GM18873 (cell line): ENCODE measurements at regions not wholly inside any gene's neighbourhood (a gene's known extent, or its start where the extent isn't known, plus 50 kb on each side); places are given as distances from the start of the nearest gene placed in this dataset.
"Not testable (repeated sequence)": the region's sequence is repeated elsewhere in the genome, so short reads cannot be mapped to it uniquely, and the experiment has no call there.

Source experiments
- ATAC-seq: cut with Tn5 transposase; IDR thresholded peaks from one replicate; pipeline ENCODE4 v1.9.1; 2021; ENCODE audit warnings: mild to moderate bottlenecking, moderate library complexity, moderate number of reproducible peaks; ENCODE audit not compliant: unreplicated experiment, low FRiP score

DNA sequence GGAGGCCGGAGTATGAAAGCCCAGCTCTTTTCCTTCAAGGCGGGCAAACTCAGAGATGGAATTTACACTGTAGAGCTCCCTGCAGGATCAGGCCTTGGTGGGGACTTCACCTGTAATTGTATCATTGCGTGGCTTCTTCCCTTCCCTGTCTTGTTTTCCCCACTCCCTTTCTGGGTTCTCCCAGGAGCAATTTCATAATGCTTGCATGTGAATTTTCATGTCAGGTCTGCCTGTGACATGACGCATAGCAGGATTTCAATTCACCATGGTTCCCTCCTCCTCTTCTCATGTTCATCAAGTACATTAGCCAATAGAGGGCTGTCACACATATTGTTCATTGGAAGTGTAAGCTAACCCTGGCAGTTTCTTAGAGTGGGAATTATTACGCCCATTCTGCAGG lies 197.7 kb downstream of the RPS24 start:
- no peak for ATAC-seq

DNA sequence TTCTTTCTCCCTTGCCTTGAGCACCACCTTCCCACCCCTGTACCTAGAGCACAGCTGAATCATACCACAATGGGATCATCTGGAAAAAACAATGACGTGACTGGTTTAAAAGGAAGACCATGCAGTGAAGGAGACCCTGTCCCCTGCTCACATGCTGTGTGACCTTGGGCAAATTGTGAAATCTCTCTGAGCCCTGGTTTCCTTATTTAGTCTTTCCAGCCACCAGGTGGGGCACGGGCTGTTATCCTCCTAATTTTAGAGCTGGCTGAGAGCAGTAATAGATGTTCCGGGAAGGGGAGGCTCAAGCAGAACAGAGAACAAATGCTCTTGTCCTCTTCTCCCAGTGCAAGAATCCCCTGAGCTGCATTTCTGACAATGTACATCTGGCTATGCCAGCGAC lies 198.3 kb downstream of the RPS24 start:
- no peak for ATAC-seq

DNA sequence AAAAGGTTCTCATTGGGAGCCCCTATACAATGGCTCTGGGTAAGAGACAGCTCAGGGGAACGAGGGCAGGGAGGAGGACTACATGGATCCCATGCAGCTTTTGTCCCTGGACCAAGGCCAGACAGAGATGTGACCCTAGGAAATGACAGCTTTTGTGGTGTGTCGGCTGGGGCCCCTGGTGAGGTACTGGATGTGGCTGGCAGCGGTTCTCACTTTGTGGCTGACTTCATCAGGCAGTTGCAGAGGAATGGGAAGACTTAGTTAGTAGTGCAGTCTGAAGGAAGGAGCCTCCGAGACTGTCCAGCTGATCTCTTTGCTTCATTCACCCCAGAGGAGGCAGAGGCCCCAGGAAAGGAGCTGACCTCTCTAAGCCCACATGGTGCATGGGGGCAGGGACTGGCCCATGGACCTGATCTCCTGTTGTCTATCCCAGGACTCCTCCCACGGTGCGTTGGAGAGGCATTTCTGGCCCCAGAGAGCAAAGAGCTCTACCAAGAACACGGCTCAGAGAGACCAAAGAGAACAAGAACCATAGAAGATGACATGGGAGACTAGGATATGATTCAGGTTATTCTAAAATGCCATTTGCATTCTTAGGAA lies 202.9 kb downstream of the RPS24 start:
- ATAC-seq: no peak

DNA sequence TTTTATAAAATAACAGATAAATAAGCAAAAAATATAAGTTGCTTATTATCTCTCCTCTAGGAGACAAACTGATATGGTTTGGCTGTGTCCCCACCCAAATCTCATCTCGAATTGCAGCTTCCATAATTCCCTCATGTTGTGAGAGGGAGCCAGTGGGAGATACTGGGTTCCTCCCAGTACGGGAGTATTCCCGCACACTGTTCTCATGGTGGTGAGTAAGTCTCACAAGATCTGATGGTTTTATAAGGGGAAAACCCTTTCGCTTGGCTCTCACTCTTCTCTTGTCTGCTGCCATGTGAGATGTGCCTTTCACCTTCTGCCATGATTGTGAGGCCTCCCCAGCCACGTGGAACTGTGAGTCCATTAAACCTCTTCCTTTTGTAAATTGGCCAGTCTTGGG lies 204.3 kb downstream of the RPS24 start:
- ATAC-seq: not testable (repeated sequence)

DNA sequence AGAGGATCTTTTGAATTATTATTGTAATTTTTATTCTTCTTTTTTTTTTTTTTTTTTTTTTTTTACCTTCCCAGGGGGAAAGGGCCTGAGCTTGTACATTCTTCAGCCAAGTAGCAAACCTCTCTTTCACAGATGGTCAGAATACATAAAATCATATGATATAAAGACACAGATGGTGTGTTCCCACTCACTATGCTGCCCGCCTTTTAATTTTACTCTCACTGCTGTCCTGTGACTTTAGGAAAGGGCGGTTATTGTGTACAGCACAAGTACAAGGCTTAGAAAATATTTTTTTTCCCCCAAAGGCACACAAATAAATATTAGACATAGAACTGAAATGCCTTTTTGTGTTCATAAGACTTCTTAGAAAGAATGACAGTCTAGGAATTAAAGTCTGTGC lies 213.6 kb downstream of the RPS24 start:
- no peak for ATAC-seq

DNA sequence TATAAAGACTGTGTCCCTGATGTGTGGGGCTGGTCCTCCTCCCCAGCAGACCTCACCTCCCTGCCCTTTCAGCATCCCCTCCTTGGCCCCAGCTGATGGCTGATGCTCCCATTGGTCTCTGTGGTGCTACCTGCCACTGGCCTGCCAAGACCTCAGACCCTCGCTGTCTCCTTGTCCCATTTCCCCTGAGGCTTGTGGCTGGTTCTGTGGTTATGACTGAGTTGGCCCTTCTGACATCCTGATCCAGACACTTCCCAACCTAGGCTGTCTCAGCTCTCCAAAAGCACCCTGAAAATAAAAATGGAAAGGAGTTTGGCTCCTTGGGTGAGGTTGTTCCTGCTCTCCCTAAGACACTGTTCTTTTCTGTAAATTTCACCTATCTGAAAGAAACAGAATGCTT lies 214.2 kb downstream of the RPS24 start:
- ATAC-seq: no peak

DNA sequence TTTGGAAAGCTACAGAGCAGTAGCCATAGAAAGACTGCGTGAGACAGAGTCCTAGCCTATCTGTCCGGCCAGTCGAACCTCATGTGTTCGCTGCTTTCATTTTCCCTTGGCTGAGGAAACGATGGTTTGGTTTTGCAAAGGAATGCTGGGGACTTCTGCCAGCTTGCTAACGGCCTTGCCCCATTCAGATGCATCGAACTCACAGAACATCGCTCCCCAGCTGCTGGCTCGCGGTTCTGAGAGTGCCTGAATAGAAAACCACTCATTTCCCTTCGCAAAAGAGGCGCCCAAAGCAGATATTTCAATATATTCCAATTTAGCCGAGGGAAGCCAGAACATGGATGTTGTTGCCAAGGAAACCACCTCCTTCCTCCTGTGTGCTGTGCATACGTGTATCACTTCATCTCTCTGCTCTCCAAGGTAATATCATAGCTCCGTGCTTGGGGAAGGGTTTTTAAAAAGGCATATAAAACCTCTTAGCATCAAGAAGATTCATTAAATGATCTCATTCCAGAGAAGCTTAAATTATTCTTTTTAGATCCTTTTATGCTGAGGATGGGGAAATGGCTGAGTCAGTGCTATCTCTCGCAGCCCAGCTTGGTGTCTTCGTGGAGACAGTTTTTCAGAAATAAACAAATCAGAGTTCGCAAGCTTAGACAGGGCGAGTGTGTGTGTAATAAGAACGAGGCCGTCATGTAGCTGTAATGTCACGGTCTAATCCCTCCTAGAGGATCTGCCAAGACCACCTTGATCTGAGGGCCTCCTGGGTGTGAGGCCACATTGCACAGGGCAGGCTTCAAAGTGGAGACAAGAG lies 215.2 kb downstream of the RPS24 start:
- ATAC-seq: no peak

DNA sequence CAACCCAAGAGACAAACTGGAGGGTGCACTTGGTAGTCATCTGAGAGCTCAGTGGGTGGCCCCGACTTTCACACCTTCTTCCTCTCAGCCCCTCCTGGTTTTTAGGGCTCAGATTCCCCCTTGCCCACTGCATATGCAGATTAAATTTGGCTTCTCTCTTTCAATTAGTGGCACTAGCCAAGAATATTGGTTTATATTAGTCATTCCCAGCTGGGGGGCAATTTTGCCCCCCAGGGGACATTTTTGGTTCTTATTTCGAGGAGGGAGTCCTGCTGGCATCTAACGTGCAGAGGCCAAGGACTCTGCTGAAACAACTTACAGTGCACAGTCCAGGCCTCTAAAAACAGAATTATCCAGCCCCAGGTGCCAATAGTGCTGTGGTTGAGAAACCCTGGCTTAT lies 216.0 kb downstream of the RPS24 start:
- no peak for ATAC-seq

DNA sequence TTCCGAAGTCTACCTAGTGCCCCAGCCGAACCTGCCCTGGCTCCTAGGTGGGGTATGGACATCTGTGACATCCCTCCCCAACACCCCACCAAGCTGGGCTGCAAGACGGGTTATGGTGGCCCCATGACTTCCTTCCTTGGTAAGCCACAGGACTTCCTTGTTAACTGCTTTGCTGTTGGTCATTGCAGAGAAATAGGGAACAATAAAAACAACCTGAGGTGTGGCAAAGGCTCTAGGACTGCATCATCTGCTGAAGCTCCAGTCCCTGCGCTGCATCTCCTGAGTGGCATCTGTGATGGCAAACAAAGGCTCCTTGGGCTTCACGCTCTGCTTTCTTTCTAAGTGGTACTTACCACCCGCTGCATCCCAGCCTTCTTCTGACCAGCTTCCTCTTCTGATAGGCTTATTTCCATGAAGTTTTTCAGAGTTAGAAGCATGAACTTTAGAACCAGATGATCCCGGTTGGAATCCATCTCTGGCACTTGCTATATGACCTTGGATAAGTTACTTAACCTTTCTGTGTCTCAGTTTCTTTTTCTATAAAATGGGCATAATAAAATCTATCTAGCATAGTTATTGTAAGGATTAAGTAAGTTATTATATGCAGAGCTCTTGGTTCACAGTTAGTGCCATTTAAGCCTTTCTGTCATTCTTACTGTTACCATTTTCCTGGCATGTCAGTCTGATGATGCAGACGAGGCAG lies 216.8 kb downstream of the RPS24 start:
- ATAC-seq: no peak

DNA sequence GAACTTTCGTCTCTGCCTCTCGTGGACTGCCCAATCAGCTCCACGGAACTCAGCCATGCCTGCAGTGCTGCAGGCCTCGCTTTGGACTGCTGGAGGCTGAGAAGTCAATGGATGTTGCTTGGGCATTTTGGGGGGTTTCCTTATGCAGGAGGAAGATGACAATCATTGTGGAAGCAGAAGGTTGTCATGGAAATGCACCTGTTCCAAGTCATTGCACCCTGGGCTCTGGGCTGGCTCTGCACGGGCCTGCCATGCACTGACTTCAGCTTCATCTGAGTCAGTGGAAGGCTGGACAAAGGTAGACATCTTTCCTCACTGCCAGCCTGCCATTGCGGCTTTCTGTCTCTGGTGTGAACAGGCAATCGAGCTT lies 217.3 kb downstream of the RPS24 start:
- no peak for ATAC-seq

DNA sequence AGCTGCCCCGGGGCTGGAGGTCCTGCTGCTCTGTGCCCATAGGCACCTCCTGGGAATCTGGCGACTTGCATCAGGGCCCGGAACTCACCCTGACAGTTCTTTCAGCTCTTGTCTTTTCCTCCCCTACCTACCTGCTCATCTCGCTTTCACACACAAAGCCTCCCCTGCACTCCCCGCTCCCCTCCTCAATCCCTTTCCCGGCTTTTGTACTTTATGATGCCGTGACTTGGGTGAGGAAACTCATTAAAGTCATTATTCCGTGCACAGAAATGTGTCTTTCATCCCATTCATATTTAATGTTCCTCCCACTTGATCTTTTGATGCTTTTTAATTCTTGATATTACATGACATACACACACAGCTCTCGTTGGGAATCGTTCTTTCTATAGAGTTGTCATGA lies 218.6 kb downstream of the RPS24 start:
- ATAC-seq: no peak

DNA sequence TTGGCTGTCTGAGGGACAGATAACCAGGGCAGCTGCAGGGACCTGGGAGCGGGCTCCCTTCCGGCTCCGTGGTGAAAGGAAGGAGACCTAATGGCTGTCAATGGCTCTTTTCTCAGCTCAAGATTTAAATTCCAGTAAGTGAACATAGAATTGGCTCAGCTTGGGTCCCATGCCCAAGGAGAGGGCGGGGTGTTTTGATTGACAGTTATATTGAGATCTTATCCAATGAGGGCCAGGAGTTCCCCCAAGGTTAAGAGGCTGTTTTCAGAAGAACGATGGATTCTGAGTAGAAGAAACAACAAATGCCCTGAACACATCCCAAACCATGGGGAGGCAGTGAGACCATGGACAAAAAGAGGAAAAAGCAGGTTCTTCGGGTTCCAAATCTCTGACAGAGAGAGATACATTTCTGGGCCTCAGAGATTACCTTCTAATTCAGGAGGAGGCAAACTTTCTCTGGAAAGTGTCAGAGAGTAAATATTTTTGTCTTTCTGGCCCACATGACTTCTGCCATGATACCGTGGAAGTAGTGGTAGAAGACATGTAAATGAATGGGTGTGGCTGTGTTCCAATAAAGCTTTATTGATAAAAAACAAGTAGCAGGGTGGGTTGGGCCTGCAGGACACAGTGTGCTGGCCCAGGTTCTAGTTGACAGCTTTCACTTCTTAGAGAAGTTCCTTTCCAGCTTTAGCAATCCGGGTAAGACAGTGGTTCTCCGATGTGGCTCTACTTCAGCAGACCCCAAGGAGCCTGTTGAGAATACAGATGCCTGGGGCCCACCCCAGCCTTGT lies 219.6 kb downstream of the RPS24 start:
- no peak for ATAC-seq

DNA sequence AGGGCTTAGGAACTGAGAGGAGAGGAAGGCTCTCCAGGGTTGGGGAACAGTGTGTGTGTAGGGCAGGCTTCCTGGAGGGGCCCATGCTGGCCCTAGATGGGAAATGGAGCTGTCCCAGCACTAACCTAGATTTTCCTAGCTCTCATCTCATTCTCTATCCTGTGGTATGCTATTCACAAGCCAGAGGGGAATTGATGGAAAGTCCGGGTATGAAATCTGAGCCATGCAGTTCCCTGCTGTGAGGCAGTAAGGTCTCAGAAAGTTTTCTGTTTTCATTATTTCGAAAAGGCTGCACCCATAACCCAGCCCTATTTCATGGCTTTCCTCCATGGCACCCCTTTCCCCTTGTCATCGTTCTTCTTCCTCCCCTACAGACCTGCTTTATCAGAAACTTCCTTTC lies 220.3 kb downstream of the RPS24 start:
- no peak for ATAC-seq

DNA sequence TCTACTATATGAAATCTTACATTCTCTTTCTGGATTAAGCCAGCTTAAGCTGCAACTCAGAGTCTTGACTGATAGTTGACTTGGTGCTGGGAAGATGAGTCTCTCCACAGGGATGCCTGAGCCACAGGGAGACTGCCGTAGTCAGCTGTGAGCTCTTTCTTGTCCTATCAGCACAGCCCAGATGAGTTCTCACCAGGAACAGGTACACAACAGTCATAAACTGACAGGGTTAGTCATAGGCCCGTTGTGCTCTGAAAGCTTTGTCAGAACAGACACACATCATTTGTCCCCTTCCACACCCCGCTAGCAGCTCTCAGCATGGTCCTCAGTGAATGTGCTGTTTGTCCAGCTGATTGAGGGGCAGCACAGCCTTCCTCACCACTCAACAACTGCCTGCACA lies 221.6 kb downstream of the RPS24 start:
- ATAC-seq: no peak

DNA sequence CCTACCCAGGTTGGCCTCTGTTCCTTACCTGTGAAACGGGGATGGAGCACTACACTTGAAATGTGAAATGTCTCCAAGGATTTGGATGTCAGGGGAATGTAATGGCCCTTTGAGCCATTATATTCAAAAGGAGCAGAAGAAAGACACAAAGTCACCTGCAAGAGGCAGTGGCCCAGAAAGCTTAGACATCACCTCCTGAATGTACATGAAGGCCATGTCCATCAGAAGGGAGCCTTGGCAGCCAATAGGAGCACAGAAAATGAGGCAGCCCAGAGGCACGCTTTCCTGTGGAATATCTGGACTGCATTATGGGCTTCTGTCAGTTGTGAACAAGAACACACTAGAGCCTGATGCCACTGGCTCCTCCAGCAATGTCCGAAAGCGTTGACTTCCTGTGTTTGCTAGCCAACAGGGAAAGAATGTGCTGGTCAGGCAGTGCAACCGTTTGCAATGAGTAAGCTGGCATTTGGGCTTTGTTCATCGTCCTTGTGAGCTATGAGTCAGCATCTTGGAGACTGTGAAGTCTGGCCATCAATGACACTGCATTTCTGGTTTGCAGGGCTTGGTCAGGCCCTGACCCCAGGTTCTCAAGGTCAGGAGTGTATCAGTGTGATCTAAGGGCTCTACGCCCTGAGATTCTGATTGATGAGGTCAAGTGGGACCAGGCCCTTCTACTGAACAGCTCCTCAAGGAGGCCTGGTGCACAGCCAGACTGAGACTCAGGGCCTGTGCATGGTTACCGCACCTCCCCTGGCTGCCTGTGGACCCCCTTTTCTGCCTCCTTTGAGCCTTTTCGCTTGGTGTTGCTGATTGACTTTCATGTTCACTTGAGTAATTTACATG lies 222.4 kb downstream of the RPS24 start:
- ATAC-seq: no peak

DNA sequence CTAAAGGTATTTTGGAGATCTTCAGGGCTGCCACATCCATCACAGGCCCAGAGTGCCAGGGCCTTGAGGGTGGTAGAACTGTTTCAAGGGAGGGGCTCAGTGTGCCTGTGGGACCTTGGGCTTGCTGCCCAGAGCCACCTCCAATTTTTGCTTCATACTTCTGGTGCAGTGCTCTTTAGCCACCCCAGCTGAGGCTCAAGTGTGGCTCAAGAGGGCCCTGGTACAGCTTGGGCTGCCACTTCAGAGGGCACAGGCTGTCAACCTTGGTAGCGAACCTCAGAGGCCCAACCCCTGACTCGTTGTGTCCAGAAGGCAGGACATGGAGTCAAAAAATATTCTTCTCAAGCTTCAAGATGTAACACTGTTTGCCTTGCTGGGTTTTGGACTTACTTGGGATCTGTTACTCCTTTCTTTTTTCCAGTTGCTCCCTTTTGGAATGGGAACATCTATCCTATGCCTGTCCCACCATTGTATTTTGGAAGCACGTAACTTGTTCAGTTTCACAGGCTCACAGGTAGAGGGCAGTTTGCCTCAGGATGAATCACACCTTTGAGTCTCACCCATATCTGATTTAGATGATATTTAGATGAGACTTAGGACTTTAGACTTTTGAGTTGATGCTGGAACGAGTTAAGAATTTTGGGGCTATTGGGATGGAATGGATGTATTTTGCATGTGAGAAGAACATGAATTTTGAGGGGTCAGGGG lies 224.8 kb downstream of the RPS24 start:
- ATAC-seq: no peak

DNA sequence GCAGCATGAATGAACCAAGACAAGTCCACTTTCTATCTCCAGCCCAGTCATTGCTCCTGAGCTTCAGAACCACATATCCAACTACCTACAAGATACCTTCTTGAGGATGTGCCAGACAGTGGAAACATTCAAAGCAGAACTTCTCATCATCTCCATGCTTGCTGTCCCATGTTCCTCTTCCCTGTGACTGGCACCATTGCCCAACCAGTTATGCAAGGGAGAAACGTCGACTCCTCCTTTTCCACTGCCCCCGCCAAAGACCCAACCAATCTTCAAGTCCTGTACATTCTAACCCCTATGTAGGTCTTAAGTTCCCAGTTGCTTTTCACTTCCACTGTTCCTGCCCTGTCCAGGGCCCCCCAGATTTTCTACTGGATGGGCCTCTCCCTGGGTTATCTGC lies 225.7 kb downstream of the RPS24 start:
- no peak for ATAC-seq

DNA sequence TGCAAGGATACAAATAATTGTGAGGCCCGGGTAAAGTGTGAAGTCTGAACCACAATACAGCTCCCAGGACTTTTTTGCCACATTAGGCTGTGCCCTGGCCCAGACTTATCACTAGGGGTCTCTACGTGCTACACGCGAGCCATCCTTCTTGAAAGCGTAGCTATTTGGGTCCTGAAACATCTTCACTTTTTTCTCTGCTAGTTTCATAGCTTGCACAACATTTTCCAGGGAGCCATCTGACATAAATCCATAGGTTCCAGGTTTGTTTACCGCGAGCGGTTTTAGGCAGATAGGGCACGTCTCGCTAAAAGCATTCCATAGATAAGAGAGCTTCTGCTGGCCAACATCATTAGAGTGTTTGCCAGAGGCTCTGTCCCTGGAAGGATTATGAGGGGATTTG lies 226.5 kb downstream of the RPS24 start:
- no peak for ATAC-seq

DNA sequence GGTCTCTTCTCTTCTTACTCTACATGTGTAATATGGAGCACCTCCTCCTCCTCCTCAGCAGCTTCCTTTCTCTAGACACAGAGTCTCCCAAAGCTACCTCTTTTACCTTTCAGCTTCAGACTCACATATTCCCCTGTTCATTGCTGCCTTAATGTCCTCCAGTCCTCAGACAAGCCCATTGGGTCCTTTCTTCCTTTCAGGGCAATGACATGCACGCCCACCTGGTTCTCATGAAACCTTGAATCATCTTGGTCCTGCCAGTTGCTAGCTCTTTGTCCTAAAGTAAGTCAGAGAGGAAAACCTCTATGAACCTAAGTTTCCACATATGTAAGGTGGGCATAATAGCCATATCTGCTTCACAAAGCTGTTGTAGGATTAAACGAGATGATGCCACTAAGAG lies 227.0 kb downstream of the RPS24 start:
- no peak for ATAC-seq

DNA sequence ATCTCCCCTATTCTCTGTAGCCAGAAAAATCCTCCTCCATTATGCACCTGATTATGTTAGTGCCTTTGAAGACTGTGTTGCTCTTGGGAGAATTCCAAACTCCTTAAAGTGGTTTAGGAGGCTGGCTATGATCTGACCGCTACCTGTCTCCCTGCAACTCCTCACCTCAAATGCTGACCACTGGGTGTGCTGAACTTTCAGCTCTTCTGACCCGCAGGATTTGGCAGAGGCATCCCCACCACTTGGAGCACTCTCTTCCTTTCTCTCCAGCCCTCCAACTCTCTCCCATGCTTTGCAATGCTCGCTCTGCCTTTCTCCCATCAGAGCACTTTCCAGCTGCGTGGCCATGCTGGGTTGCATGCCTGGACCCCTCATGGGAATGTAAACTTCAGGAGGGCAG lies 227.6 kb downstream of the RPS24 start:
- ATAC-seq: no peak
